GM23338 (cell line): ENCODE measurements at regions not wholly inside any gene's neighbourhood (a gene's known extent, or its start where the extent isn't known, plus 50 kb on each side); places are given as distances from the start of the nearest gene placed in this dataset.

Experiments
- ATAC-seq: fragments of 200-7000 bp; cut with Tn5 transposase; 3 replicates; pipeline ENCODE4 v1.9.1; 2020
- DNase-seq: peaks from one replicate; pipeline ENCODE4 v3.0.0-alpha.2; 2015; ENCODE audit warnings: low spot score
- H2AFZ ChIP-seq: fragments of 200-600 bp; sonication (generic); 2 replicates; pipeline ENCODE4 v1.8.0; 2016; ENCODE audit warnings: antibody characterized with exemption, mild to moderate bottlenecking, moderate library complexity
- H3F3A ChIP-seq: fragments of 200-600 bp; sonication (generic); replicated peaks from 2 replicates; pipeline ENCODE4 v1.8.0; 2017; ENCODE audit warnings: antibody characterized with exemption, mixed run types, low read depth
- H3K27ac ChIP-seq: fragments of 200-600 bp; sonication (generic); 2 replicates; pipeline ENCODE4 v1.6.1; 2016; ENCODE audit warnings: low read depth
- H3K27me3 ChIP-seq: fragments of 200-600 bp; sonication (generic); 2 replicates; pipeline ENCODE4 v1.8.0; 2016; ENCODE audit warnings: mild to moderate bottlenecking, mixed run types, moderate library complexity; ENCODE audit not compliant: insufficient read depth
- H3K36me3 ChIP-seq: fragments of 200-600 bp; sonication (generic); 2 replicates; pipeline ENCODE4 v1.8.0; 2016; ENCODE audit warnings: mild to moderate bottlenecking; ENCODE audit not compliant: insufficient read depth
- H3K4me1 ChIP-seq: fragments of 200-600 bp; sonication (generic); 2 replicates; pipeline ENCODE4 v1.8.0; 2016; ENCODE audit warnings: mild to moderate bottlenecking, moderate library complexity; ENCODE audit not compliant: insufficient read depth
- H3K4me2 ChIP-seq: fragments of 200-600 bp; sonication (generic); 2 replicates; pipeline ENCODE4 v1.7.1; 2017; ENCODE audit warnings: mixed run types
- H3K4me3 ChIP-seq: fragments of 200-600 bp; sonication (generic); 2 replicates; pipeline ENCODE4 v1.6.1; 2016; ENCODE audit warnings: mixed run types
- H3K79me2 ChIP-seq: fragments of 200-600 bp; sonication (generic); replicated peaks from 2 replicates; pipeline ENCODE4 v1.8.0; 2017; ENCODE audit warnings: mild to moderate bottlenecking; ENCODE audit not compliant: insufficient read depth
- H3K9me2 ChIP-seq: fragments of 200-600 bp; sonication (generic); 2 replicates; pipeline ENCODE4 v1.8.0; 2017; ENCODE audit not compliant: insufficient read depth
- H4K20me1 ChIP-seq: fragments of 200-600 bp; sonication (generic); replicated peaks from 2 replicates; pipeline ENCODE4 v1.8.0; 2017; ENCODE audit warnings: mild to moderate bottlenecking; ENCODE audit not compliant: insufficient read depth
- H3K27ac Mint-ChIP-seq: 2 replicates; pipeline ENCODE4 v1.8.0; 2020; ENCODE audit warnings: inconsistent platforms, mild to moderate bottlenecking, moderate library complexity, mixed read lengths
- H3K27me3 Mint-ChIP-seq: 3 replicates; pipeline ENCODE4 v1.8.0; 2022; ENCODE audit warnings: low read depth, mild to moderate bottlenecking, moderate library complexity, mixed read lengths, inconsistent platforms; ENCODE audit not compliant: insufficient read depth, poor library complexity
- H3K36me3 Mint-ChIP-seq: 3 replicates; pipeline ENCODE4 v1.8.0; 2021; ENCODE audit warnings: low read depth, mild to moderate bottlenecking, inconsistent platforms, moderate library complexity, mixed read lengths
- H3K4me1 Mint-ChIP-seq: 3 replicates; pipeline ENCODE4 v1.8.0; 2020; ENCODE audit warnings: mild to moderate bottlenecking, inconsistent platforms, mixed read lengths
- H3K4me3 Mint-ChIP-seq: 3 replicates; pipeline ENCODE4 v1.8.0; 2021; ENCODE audit warnings: moderate library complexity, mild to moderate bottlenecking, inconsistent platforms, mixed read lengths
- H3K9me3 Mint-ChIP-seq: 3 replicates; pipeline ENCODE4 v1.8.0; 2020; ENCODE audit warnings: moderate library complexity, mild to moderate bottlenecking, inconsistent platforms, mixed read lengths
- CREB1 ChIP-seq: fragments of 250-450 bp; sonication (Bioruptor Pico); IDR thresholded peaks from 2 replicates; pipeline ENCODE4 v1.5.0; 2020; ENCODE audit warnings: low read depth, mild to moderate bottlenecking, moderate library complexity
- EZH2 ChIP-seq: fragments of 200-600 bp; sonication (generic); IDR thresholded peaks from one replicate; pipeline ENCODE4 v1.8.0; 2017; ENCODE audit warnings: antibody characterized with exemption, mild to moderate bottlenecking, low read depth; ENCODE audit not compliant: unreplicated experiment
- EZH2phosphoT487 ChIP-seq: fragments of 200-600 bp; sonication (generic); IDR thresholded peaks from one replicate; pipeline ENCODE4 v1.8.1; 2018; ENCODE audit warnings: antibody characterized with exemption; ENCODE audit not compliant: unreplicated experiment
- NANOG ChIP-seq: IDR thresholded peaks from 2 replicates; pipeline ENCODE4 v1.6.1; 2016; ENCODE audit warnings: antibody characterized with exemption, borderline replicate concordance
- POLR2AphosphoS5 ChIP-seq: IDR thresholded peaks from 2 replicates; pipeline ENCODE4 v1.6.1; 2016; ENCODE audit warnings: antibody characterized with exemption, low read depth
- STAT1 ChIP-seq: IDR thresholded peaks from one replicate; pipeline ENCODE4 v1.6.1; 2016; ENCODE audit warnings: antibody characterized with exemption; ENCODE audit not compliant: unreplicated experiment
- ZNF114 ChIP-seq: fragments of 250-450 bp; sonication (Bioruptor Pico); IDR thresholded peaks from 2 replicates; pipeline ENCODE4 v1.5.0; 2020; ENCODE audit warnings: mild to moderate bottlenecking, moderate library complexity
- ZNF331 ChIP-seq: fragments of 250-450 bp; sonication (Bioruptor Pico); IDR thresholded peaks from 2 replicates; pipeline ENCODE4 v1.5.0; 2020; ENCODE audit warnings: low read depth, mild to moderate bottlenecking, moderate library complexity
- TF ChIP-seq, protein P1 (sequence below), 2 experiments: fragments of 200-600 bp in 1 of 2; sonication (generic) in 1 of 2; conservative IDR thresholded peaks; 2 replicates each; pipeline versions ENCODE4 v1.5.1 to v1.6.1; 2016 to 2017; ENCODE audit warnings: antibody characterized with exemption in 2 of 2, low read depth in 2 of 2, mild to moderate bottlenecking in 2 of 2, moderate library complexity in 1 of 2
- TF ChIP-seq, protein P2 (sequence below): IDR thresholded peaks from one replicate; pipeline ENCODE4 v1.6.1; 2018; ENCODE audit warnings: antibody characterized with exemption; ENCODE audit not compliant: unreplicated experiment
- TF ChIP-seq, protein P3 (sequence below): IDR thresholded peaks from 2 replicates; pipeline ENCODE4 v1.6.1; 2016; ENCODE audit warnings: antibody characterized with exemption

DNA sequence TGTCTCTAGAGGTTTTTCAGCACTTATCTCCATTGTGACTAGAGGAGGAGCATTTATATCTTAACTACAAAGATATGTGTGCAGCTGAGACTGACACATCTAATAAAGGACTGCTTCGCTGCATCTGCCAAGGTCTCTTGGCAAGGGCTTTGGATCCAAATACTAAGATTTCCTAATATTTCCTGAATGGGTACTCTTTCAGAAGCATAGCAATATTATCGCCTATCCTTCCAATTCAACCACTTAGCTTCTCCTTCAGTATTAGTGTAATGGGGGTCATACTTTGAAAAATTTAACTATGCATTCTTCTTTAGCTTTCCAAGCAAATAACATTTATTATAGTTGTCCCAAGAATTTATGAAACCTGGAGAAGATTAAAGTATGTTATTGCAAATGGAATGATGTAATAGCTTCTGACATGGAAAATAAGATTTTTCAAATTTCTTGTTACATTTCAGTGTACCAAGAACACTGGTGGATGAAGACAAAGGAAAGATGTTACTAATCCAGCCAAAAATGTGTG, 243.0 kb upstream of the PDE3A start (continued):
- no peak for TF ChIP-seq NANOG

DNA sequence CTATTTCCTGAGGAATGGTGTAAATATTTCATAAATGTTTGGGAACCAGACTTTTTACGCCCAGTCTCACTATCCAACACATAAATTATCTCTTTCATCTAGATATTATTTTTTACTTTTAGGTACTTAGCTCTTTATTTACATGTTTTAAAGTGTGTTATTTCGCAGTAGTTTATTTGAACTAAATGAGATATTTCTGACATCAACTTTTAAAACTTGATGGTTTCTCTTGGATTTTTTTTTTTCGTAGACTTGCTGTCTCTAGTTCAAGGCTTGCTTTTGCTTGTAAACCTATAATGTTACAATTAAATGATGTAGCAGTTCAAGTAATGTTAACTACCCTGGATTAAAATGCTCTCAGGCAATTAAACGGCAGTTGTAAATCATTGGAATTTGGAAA, 241.7 kb upstream of the PDE3A start:
- Mint-ChIP-seq H3K27me3 (peaks cover 3% of the 10 kb centered on the region), H3K27ac (no peak overlapping the region), H3K4me1 (peaks cover 4% of the 10 kb centered on the region; the same call in 2 of the 3 replicates), H3K4me3 (no peak overlapping the region), H3K36me3 (no peaks in the 10 kb centered on the region), H3K9me3 (no peaks in the 10 kb centered on the region)
- H4K20me1 ChIP-seq: no peaks in the 10 kb centered on the region
- no peaks in the 10 kb centered on the region for H3K79me2 ChIP-seq
- DNase-seq (no peak), ATAC-seq (no peak)
- no peaks in the 10 kb centered on the region for H3K27me3 ChIP-seq
- no peak overlapping the region for H3K4me2 ChIP-seq
- no peak overlapping the region for H3K4me3 ChIP-seq
- H3F3A ChIP-seq: no peaks in the 10 kb centered on the region
- TF ChIP-seq ZNF331 (CRISPR knock-in tag): no peak
- H2AFZ ChIP-seq: no peak overlapping the region
- H3K9me2 ChIP-seq: no peaks in the 10 kb centered on the region
- no peak overlapping the region for H3K27ac ChIP-seq
- no peaks in the 10 kb centered on the region; the same call in 1 of the 2 replicates for H3K4me1 ChIP-seq
- H3K36me3 ChIP-seq: no peaks in the 10 kb centered on the region

DNA sequence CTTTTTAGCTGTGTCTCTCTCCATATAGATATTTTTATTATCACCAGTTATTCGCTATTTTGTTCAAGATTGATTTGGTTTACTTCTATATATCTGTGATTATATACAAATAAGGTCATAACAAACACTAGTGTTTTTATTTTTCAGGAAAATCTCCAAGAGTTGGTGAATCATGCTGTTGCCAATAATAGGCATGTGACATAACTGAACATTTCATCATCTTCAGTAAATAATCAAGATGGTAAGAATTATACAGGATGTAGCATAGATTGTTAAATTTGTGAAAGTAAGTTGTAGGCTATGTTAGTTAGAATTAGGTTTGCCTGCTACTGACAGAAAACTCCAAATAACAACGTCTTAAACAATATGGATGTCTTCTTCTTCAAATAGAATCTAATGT, 240.9 kb upstream of the PDE3A start:
- no peak overlapping the region for H3K27ac ChIP-seq
- peaks cover 3% of the 10 kb centered on the region for H3K27me3 Mint-ChIP-seq
- H3K27me3 ChIP-seq: no peaks in the 10 kb centered on the region
- H4K20me1 ChIP-seq: no peaks in the 10 kb centered on the region
- H3K4me3 ChIP-seq: no peak overlapping the region
- H3K4me1 Mint-ChIP-seq: no peaks in the 10 kb centered on the region
- no peaks in the 10 kb centered on the region for H3K79me2 ChIP-seq
- H3F3A ChIP-seq: no peaks in the 10 kb centered on the region
- H3K4me1 ChIP-seq: no peaks in the 10 kb centered on the region
- H3K27ac Mint-ChIP-seq: no peak overlapping the region
- H3K4me3 Mint-ChIP-seq: no peak overlapping the region
- no peaks in the 10 kb centered on the region for H3K9me3 Mint-ChIP-seq
- H3K4me2 ChIP-seq: no peak overlapping the region
- no peaks in the 10 kb centered on the region for H3K36me3 Mint-ChIP-seq
- H3K9me2 ChIP-seq: no peaks in the 10 kb centered on the region
- no peak for ATAC-seq
- no peaks in the 10 kb centered on the region for H3K36me3 ChIP-seq
- H2AFZ ChIP-seq: no peak overlapping the region
- no peak for DNase-seq
- no peak for TF ChIP-seq CREB1
- TF ChIP-seq EZH2: no peak
- TF ChIP-seq EZH2phosphoT487: no peak
- no peak for TF ChIP-seq NANOG
- TF ChIP-seq ZNF331 (CRISPR knock-in tag): no peak
- TF ChIP-seq ZNF114 (CRISPR knock-in tag): no peak
- TF ChIP-seq, protein P1, sequence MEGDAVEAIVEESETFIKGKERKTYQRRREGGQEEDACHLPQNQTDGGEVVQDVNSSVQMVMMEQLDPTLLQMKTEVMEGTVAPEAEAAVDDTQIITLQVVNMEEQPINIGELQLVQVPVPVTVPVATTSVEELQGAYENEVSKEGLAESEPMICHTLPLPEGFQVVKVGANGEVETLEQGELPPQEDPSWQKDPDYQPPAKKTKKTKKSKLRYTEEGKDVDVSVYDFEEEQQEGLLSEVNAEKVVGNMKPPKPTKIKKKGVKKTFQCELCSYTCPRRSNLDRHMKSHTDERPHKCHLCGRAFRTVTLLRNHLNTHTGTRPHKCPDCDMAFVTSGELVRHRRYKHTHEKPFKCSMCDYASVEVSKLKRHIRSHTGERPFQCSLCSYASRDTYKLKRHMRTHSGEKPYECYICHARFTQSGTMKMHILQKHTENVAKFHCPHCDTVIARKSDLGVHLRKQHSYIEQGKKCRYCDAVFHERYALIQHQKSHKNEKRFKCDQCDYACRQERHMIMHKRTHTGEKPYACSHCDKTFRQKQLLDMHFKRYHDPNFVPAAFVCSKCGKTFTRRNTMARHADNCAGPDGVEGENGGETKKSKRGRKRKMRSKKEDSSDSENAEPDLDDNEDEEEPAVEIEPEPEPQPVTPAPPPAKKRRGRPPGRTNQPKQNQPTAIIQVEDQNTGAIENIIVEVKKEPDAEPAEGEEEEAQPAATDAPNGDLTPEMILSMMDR (conservative IDR thresholded peaks at IDR 0.05; ENCODE audit: low read depth in 2 of 2): no peak
- no peak for TF ChIP-seq POLR2AphosphoS5
- TF ChIP-seq, protein P2, sequence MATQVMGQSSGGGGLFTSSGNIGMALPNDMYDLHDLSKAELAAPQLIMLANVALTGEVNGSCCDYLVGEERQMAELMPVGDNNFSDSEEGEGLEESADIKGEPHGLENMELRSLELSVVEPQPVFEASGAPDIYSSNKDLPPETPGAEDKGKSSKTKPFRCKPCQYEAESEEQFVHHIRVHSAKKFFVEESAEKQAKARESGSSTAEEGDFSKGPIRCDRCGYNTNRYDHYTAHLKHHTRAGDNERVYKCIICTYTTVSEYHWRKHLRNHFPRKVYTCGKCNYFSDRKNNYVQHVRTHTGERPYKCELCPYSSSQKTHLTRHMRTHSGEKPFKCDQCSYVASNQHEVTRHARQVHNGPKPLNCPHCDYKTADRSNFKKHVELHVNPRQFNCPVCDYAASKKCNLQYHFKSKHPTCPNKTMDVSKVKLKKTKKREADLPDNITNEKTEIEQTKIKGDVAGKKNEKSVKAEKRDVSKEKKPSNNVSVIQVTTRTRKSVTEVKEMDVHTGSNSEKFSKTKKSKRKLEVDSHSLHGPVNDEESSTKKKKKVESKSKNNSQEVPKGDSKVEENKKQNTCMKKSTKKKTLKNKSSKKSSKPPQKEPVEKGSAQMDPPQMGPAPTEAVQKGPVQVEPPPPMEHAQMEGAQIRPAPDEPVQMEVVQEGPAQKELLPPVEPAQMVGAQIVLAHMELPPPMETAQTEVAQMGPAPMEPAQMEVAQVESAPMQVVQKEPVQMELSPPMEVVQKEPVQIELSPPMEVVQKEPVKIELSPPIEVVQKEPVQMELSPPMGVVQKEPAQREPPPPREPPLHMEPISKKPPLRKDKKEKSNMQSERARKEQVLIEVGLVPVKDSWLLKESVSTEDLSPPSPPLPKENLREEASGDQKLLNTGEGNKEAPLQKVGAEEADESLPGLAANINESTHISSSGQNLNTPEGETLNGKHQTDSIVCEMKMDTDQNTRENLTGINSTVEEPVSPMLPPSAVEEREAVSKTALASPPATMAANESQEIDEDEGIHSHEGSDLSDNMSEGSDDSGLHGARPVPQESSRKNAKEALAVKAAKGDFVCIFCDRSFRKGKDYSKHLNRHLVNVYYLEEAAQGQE: no peak
- TF ChIP-seq STAT1: no peak
- TF ChIP-seq, protein P3, sequence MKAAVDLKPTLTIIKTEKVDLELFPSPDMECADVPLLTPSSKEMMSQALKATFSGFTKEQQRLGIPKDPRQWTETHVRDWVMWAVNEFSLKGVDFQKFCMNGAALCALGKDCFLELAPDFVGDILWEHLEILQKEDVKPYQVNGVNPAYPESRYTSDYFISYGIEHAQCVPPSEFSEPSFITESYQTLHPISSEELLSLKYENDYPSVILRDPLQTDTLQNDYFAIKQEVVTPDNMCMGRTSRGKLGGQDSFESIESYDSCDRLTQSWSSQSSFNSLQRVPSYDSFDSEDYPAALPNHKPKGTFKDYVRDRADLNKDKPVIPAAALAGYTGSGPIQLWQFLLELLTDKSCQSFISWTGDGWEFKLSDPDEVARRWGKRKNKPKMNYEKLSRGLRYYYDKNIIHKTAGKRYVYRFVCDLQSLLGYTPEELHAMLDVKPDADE: no peak
